ENCODE measurements at regions not wholly inside any gene's neighbourhood (a gene's known extent, or its start where the extent isn't known, plus 50 kb on each side); places are given as distances from the start of the nearest gene placed in this dataset.

GRCh38 chr3:110332629-110333028 lies 739.0 kb upstream of the NECTIN3 start:
- H3K4me3 Mint-ChIP-seq = no peak overlapping the region
- peak; percentile 55 for DNase-seq
- Histone ChIP-seq H3K36me3 (ENCODE audit: control insufficient read depth, insufficient read depth, low read length) (no peaks in the 10 kb centered on the region), H3K9ac (ENCODE audit: extremely low read depth, low read length, poor library complexity, severe bottlenecking) (no peak overlapping the region), H3K4me1 (ENCODE audit: control insufficient read depth, insufficient read depth, low read length) (no peaks in the 10 kb centered on the region), H3K27me3 (ENCODE audit: control insufficient read depth, insufficient read depth, low read length, poor library complexity, severe bottlenecking) (no peaks in the 10 kb centered on the region), H3K9me3 (ENCODE audit: control insufficient read depth, low read length) (peaks cover 38% of the 10 kb centered on the region), H3K27ac (ENCODE audit: low read depth, low read length) (no peak overlapping the region), H3K4me3 (ENCODE audit: low read length) (no peak overlapping the region)
- peaks cover 2% of the 10 kb centered on the region for H3K27me3 Mint-ChIP-seq (ENCODE audit: insufficient read depth)
- peaks cover 67% of the 10 kb centered on the region for H3K9me3 Mint-ChIP-seq
- TF ChIP-seq CTCF (conservative IDR thresholded peaks at IDR 0.05) = peak; percentile 0
- H3K27ac Mint-ChIP-seq = no peak overlapping the region
- H3K4me1 Mint-ChIP-seq = no peaks in the 10 kb centered on the region
- H3K36me3 Mint-ChIP-seq (ENCODE audit: low read depth) = no peaks in the 10 kb centered on the region
- 71 to 86% methylated on average over 1 to 3 of the region's 3 CpGs for WGBS, 2 experiments (ENCODE audit: insufficient coverage in 1 of 2, insufficient read length in 1 of 2)

GRCh38 chr3:110341047-110341446 lies 730.6 kb upstream of the NECTIN3 start:
- no peaks in the 10 kb centered on the region for H3K36me3 ChIP-seq (ENCODE audit: control insufficient read depth, insufficient read depth, low read length)
- WGBS, 2 experiments (ENCODE audit: insufficient coverage in 1 of 2, insufficient read length in 1 of 2) = 95% methylated on average over 1 of the region's 2 CpGs; no CpG with 5 or more reads in 1 of the 2 experiments
- no peaks in the 10 kb centered on the region for H3K4me1 ChIP-seq (ENCODE audit: control insufficient read depth, insufficient read depth, low read length)
- H3K36me3 Mint-ChIP-seq (ENCODE audit: low read depth) = no peaks in the 10 kb centered on the region
- H3K4me1 Mint-ChIP-seq = no peaks in the 10 kb centered on the region
- TF ChIP-seq CTCF (conservative IDR thresholded peaks at IDR 0.05) = no peak
- H3K27ac Mint-ChIP-seq = no peak overlapping the region
- H3K27me3 ChIP-seq (ENCODE audit: control insufficient read depth, insufficient read depth, low read length, poor library complexity, severe bottlenecking) = no peaks in the 10 kb centered on the region
- no peak overlapping the region for H3K27ac ChIP-seq (ENCODE audit: low read depth, low read length)
- no peak overlapping the region for H3K9ac ChIP-seq (ENCODE audit: extremely low read depth, low read length, poor library complexity, severe bottlenecking)
- H3K27me3 Mint-ChIP-seq (ENCODE audit: insufficient read depth) = no peaks in the 10 kb centered on the region
- H3K4me3 ChIP-seq (ENCODE audit: low read length) = no peak overlapping the region
- peaks cover 15% of the 10 kb centered on the region for H3K9me3 Mint-ChIP-seq
- no peak overlapping the region for H3K4me3 Mint-ChIP-seq
- peaks cover 10% of the 10 kb centered on the region for H3K9me3 ChIP-seq (ENCODE audit: control insufficient read depth, low read length)
- DNase-seq = no peak

- no peak overlapping the region for H3K9ac ChIP-seq (ENCODE audit: extremely low read depth, low read length, poor library complexity, severe bottlenecking)
- Mint-ChIP-seq H3K9me3 (no peaks in the 10 kb centered on the region), H3K27me3 (ENCODE audit: insufficient read depth) (no peaks in the 10 kb centered on the region), H3K27ac (no peak overlapping the region), H3K4me1 (no peaks in the 10 kb centered on the region), H3K4me3 (no peak overlapping the region), H3K36me3 (ENCODE audit: low read depth) (no peaks in the 10 kb centered on the region)
- no peak for TF ChIP-seq CTCF (conservative IDR thresholded peaks at IDR 0.05)
- H3K36me3 ChIP-seq (ENCODE audit: control insufficient read depth, insufficient read depth, low read length) = no peaks in the 10 kb centered on the region
- DNase-seq = no peak
- no peaks in the 10 kb centered on the region for H3K9me3 ChIP-seq (ENCODE audit: control insufficient read depth, low read length)
- no peak overlapping the region for H3K27ac ChIP-seq (ENCODE audit: low read depth, low read length)
- H3K4me1 ChIP-seq (ENCODE audit: control insufficient read depth, insufficient read depth, low read length) = no peaks in the 10 kb centered on the region
- 89 to 96% methylated on average over 3 of the region's 3 CpGs for WGBS, 2 experiments (ENCODE audit: insufficient coverage in 1 of 2, insufficient read length in 1 of 2)
- H3K27me3 ChIP-seq (ENCODE audit: control insufficient read depth, insufficient read depth, low read length, poor library complexity, severe bottlenecking) = no peaks in the 10 kb centered on the region
- H3K4me3 ChIP-seq (ENCODE audit: low read length) = no peak overlapping the region
Measured at GRCh38 chr3:110343376-110343775, 728.2 kb upstream of the NECTIN3 start.

All from endodermal cell (in vitro differentiated cells).